ENCODE measurements at regions not wholly inside any gene's neighbourhood (a gene's known extent, or its start where the extent isn't known, plus 50 kb on each side); places are given as distances from the start of the nearest gene placed in this dataset.

DNA sequence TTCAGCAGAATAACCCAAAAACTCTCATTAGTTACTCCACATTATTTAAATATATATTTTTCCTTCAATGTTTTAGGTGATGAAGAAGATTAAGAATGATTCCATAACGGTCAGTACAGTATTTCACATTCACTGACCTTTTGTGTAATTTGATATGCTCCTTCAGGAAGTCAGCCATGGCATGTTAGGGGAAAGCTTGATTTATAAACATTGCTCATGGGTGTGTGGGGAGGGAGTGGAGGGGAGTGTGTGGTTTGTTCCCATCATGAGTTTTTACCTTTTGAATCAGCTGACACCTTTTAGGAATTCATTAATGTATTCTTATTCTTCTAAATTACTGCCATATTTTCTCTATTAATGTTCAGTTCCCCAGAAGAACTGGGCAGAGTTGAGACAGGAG, 240.2 kb downstream of the ATG4C start:
- TF ChIP-seq, protein P1, sequence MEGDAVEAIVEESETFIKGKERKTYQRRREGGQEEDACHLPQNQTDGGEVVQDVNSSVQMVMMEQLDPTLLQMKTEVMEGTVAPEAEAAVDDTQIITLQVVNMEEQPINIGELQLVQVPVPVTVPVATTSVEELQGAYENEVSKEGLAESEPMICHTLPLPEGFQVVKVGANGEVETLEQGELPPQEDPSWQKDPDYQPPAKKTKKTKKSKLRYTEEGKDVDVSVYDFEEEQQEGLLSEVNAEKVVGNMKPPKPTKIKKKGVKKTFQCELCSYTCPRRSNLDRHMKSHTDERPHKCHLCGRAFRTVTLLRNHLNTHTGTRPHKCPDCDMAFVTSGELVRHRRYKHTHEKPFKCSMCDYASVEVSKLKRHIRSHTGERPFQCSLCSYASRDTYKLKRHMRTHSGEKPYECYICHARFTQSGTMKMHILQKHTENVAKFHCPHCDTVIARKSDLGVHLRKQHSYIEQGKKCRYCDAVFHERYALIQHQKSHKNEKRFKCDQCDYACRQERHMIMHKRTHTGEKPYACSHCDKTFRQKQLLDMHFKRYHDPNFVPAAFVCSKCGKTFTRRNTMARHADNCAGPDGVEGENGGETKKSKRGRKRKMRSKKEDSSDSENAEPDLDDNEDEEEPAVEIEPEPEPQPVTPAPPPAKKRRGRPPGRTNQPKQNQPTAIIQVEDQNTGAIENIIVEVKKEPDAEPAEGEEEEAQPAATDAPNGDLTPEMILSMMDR (IDR thresholded peaks at IDR 0.05; ENCODE audit: low read depth, low read length) = no peak
- TF ChIP-seq EZH2phosphoT487 (IDR thresholded peaks at IDR 0.05; ENCODE audit: low read depth) = no peak
